K562 (cell line): ENCODE measurements at regions not wholly inside any gene's neighbourhood (a gene's known extent, or its start where the extent isn't known, plus 50 kb on each side); places are given as distances from the start of the nearest gene placed in this dataset.
A peak's percentile ranks its signal among the peaks of the same experiment; 100 is the strongest.

Experiments
- ATAC-seq: fragments of 200-7000 bp; cut with Tn5 transposase; 3 replicates; pipeline ENCODE4 v1.9.1; 2020; ENCODE audit warnings: moderate library complexity
- BruUV-seq: library from RNA; stranded (reverse); fragments of 400-500 nt; replicated peaks from 2 replicates; lab custom pipeline; 2021; lab: Mats Ljungman, UMichigan
- CTCF ChIA-PET: fragments of 300-600 bp; formaldehyde crosslinking; extraction: SDS; loops from one replicate; lab custom pipeline; 2021; ENCODE audit warnings: low intra/inter-chr PET ratio; lab: Yijun Ruan, JAX
- POLR2A ChIA-PET: fragments of 300-600, 350-650 bp; sonication (Branson Sonifier 250); formaldehyde crosslinking; extraction: SDS; loops from one replicate; lab custom pipeline; 2021; ENCODE audit warnings: antibody characterized with exemption, inconsistent platforms; lab: Yijun Ruan, JAX
- DNase-seq, 4 experiments: peaks; one replicate each; pipeline versions ENCODE4 v3.0.0 to v3.0.0-alpha.2; 2011 to 2018; ENCODE audit warnings: low spot score in 3 of 4, mixed read lengths in 3 of 4; ENCODE audit errors: extremely low read depth in 1 of 4
- FAIRE-seq: peaks from 2 replicates; lab custom pipeline; 2011; peaks lifted over from hg19 to GRCh38; lab: Jason Lieb, UNC
- H2AFZ ChIP-seq: 2 replicates; pipeline ENCODE4 v1.6.0; 2011; ENCODE audit warnings: low read depth, low read length, control low read depth, inconsistent platforms
- H3K27ac ChIP-seq: fragments of 200-600 bp; 3 replicates; pipeline ENCODE4 v1.8.0; 2011; ENCODE audit warnings: low read depth, mild to moderate bottlenecking, control low read depth, inconsistent platforms, low read length, moderate library complexity, mixed read lengths; ENCODE audit errors: extremely low read depth
- H3K27me3 ChIP-seq, 2 experiments: fragments of 300-600 bp in 1 of 2; 2 replicates in 1 of 2; 3 replicates in 1 of 2; pipeline versions ENCODE4 v1.6.0 to v1.8.0; 2011; ENCODE audit warnings: inconsistent platforms in 2 of 2, low read length in 2 of 2, mild to moderate bottlenecking in 1 of 2, mixed read lengths in 1 of 2, moderate library complexity in 1 of 2; ENCODE audit not compliant: control insufficient read depth in 2 of 2, insufficient read depth in 2 of 2
- H3K36me3 ChIP-seq: fragments of 300-600 bp; 3 replicates; pipeline ENCODE4 v1.8.0; 2011; ENCODE audit warnings: mild to moderate bottlenecking, low read length, inconsistent platforms; ENCODE audit not compliant: control insufficient read depth, insufficient read depth
- H3K4me1 ChIP-seq, 2 experiments: fragments of 200-600 bp in 1 of 2; replicated peaks in 1 of 2; 2 replicates in 1 of 2; 3 replicates in 1 of 2; pipeline versions ENCODE4 v1.5.1 to v1.8.0; 2011; ENCODE audit warnings: inconsistent platforms in 2 of 2, low read length in 2 of 2, mild to moderate bottlenecking in 1 of 2, mixed read lengths in 1 of 2, moderate library complexity in 1 of 2; ENCODE audit not compliant: control insufficient read depth in 2 of 2, insufficient read depth in 2 of 2
- H3K4me2 ChIP-seq: 2 replicates; pipeline ENCODE4 v1.6.1; 2011; ENCODE audit warnings: low read length, control low read depth, inconsistent platforms, mixed read lengths; ENCODE audit not compliant: insufficient read depth
- H3K4me3 ChIP-seq: fragments of 200-600 bp; sonication (generic), shearing (Covaris generic); 2 replicates; pipeline ENCODE4 v1.5.1; 2016; ENCODE audit warnings: control low read depth, inconsistent platforms
- H3K79me2 ChIP-seq: fragments of 200-600 bp; 3 replicates; pipeline ENCODE4 v1.8.0; 2011; ENCODE audit warnings: low read length, inconsistent platforms; ENCODE audit not compliant: control insufficient read depth, insufficient read depth
- H3K9ac ChIP-seq, 2 experiments: 2 replicates each; pipeline versions ENCODE4 v1.6.0 to v1.6.1; 2011; ENCODE audit warnings: low read depth in 2 of 2, low read length in 2 of 2, control low read depth in 1 of 2, inconsistent platforms in 1 of 2, mild to moderate bottlenecking in 1 of 2, mixed read lengths in 1 of 2; ENCODE audit not compliant: insufficient read depth in 1 of 2
- H3K9me1 ChIP-seq: one replicate; pipeline ENCODE4 v1.6.0; 2011; ENCODE audit warnings: inconsistent platforms, mild to moderate bottlenecking, low read length, moderate library complexity; ENCODE audit not compliant: control insufficient read depth, insufficient read depth
- H3K9me3 ChIP-seq: replicated peaks from 2 replicates; pipeline ENCODE4 v1.5.1; 2011; ENCODE audit warnings: low read depth, low read length, inconsistent platforms; ENCODE audit not compliant: control insufficient read depth, insufficient read depth
- H4K20me1 ChIP-seq: replicated peaks from 2 replicates; pipeline ENCODE4 v1.6.1; 2011; ENCODE audit warnings: low read length, inconsistent platforms, mixed read lengths; ENCODE audit not compliant: control insufficient read depth, insufficient read depth
- E2F5 ChIP-seq: sonication (generic); formaldehyde crosslinking; IDR thresholded peaks from 2 replicates; pipeline ENCODE4 v1.8.0; 2022; ENCODE audit warnings: mild to moderate bottlenecking, missing genetic modification reagents
- ELK1 ChIP-seq: sonication (generic); formaldehyde crosslinking; IDR thresholded peaks from 2 replicates; pipeline ENCODE4 v1.8.1; 2022; ENCODE audit warnings: missing genetic modification reagents
- HNRNPK ChIP-seq: fragments of 200-400 bp; formaldehyde crosslinking; IDR thresholded peaks from one replicate; pipeline ENCODE4 v1.6.1; 2018; ENCODE audit warnings: mild to moderate bottlenecking, low read depth, low read length; ENCODE audit not compliant: poor library complexity, severe bottlenecking
- MXD1 ChIP-seq: fragments of 250-450 bp; sonication (Bioruptor Pico); IDR thresholded peaks from 2 replicates; pipeline ENCODE4 v1.8.0; 2021; ENCODE audit warnings: borderline replicate concordance, mild to moderate bottlenecking, moderate library complexity; ENCODE audit not compliant: poor library complexity, severe bottlenecking
- TAF1 ChIP-seq: IDR thresholded peaks from 2 replicates; pipeline ENCODE4 v1.6.1; 2011; ENCODE audit warnings: mild to moderate bottlenecking, low read length, moderate library complexity; ENCODE audit not compliant: insufficient read depth, control insufficient read depth, severe bottlenecking; ENCODE audit errors: extremely low read depth
- TEAD1 ChIP-seq, 2 experiments: fragments of 450-650 bp in 1 of 2; sonication (generic) in 1 of 2; formaldehyde crosslinking; IDR thresholded peaks; 2 replicates each; pipeline versions ENCODE4 v1.4.0 to v1.8.0; 2020 to 2022; ENCODE audit warnings: mild to moderate bottlenecking in 2 of 2, missing genetic modification reagents in 1 of 2
- ZFP36 ChIP-seq: fragments of 150-350 bp; IDR thresholded peaks from 2 replicates; pipeline ENCODE4 v1.6.1; 2018; ENCODE audit warnings: low read length, low read depth; ENCODE audit not compliant: partially characterized antibody
- WGBS: fragments of 100-300 bp; shearing (Covaris generic); methylation state at CpG from one replicate; pipeline ENCODE4 v1.1.6; 2016; ENCODE audit warnings: low coverage, mixed read lengths; ENCODE audit not compliant: insufficient coverage; ENCODE audit errors: missing lambda C conversion rate; 5-methylcytosine and 5-hydroxymethylcytosine counted together
- in situ Hi-C: fragments of 300-500 bp; cut with MboI; formaldehyde crosslinking; loops from 4 replicates; pipeline ENCODE4 v1.15.0; 2018; ENCODE audit warnings: inconsistent platforms, mixed read lengths
- intact Hi-C: fragments of 100-400 bp; cut with micrococcal nuclease; formaldehyde crosslinking; loops from 2 replicates; pipeline ENCODE4 v1.14.2; 2022
- TF ChIP-seq, protein P1 (sequence below): fragments of 200-800 bp; sonication (Bioruptor generic); IDR thresholded peaks from 2 replicates; pipeline ENCODE4 v1.6.1; 2017; ENCODE audit warnings: missing genetic modification characterization, missing compliant biosample characterization

DNA sequence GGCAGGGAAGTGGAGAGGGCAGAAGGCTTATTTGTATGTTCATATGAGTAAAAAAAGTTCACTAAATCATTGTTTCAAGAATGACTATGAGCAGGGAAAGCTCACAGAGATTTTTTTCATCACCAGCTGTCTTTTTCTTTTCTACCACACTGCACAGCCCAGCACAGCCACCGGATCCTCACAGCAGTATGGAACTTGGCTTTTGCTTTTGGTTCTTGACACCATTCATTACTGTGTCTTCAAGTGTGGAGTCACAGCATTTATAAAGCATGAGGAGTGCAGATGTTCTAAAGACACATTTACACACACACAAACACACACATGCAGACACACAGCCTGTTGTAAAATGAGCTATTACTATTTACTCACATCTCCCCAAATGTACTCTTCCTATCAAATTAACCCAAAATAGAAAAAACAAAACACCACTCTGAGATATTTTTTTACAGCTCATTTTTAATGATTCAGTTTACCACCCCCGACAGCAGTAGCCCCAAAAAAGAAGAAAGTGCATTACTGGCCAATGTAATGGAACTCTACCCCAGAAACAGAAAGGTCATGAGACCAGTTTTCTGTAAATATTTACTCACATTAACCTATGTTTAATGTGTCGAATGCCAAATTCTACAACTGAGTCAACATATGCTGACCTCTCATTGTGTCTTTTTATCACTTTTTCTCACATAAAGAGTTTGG is 60.5 kb downstream of the BTG1 start (continued):
- TF ChIP-seq MXD1 (CRISPR knock-in tag) (no peak), ZFP36 (no peak), HNRNPK (no peak), TAF1 (no peak)

DNA sequence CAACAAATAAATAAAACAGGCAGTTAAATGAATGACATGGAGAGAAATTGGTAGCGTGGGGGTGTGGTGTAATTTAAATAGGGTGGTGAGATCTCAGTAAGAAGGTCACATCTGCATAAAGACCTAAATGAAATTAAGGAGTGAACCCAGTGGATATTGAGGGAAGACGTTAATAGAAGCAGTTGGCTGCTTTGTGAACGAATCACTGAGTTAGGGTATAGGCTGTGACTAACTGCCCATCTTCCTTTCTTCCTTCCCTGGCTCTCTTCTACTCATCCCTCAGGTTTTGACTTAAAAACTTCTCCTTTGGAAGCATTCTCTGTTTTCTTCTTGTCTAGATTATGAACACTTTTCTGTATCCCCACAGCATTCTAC is 64.7 kb downstream of the BTG1 start:
- intact Hi-C loops (no loop called here), in situ Hi-C loops (no loop called here)
- Histone ChIP-seq H3K27ac (no peak overlapping the region), H3K79me2 (no peaks in the 10 kb centered on the region), H2AFZ (peak overlapping the region; percentile 68; the same call in 1 of the 2 replicates), H3K27me3 (no peaks in the 10 kb centered on the region), H3K9me3 (no peaks in the 10 kb centered on the region), H3K4me3 (no peak overlapping the region), H3K4me1 (peaks cover 0 to 41% of the 10 kb centered on the region in 2 experiments; a peak in 3 of 5 replicates), H3K9ac (no peak overlapping the region), H3K9me1 (no peaks in the 10 kb centered on the region), H3K36me3 (no peaks in the 10 kb centered on the region), H3K4me2 (no peak overlapping the region), H4K20me1 (no peaks in the 10 kb centered on the region)
- FAIRE-seq: no peak
- no peak for DNase-seq
- WGBS: 48% methylated on average over 3 of the region's 3 CpGs
- no TSS peak for BruUV-seq
- CTCF ChIA-PET: no interaction called here
- TF ChIP-seq TEAD1 (CRISPR knock-in tag; IDR thresholded peaks at IDR 0.05): no peak
- TF ChIP-seq, protein P1, sequence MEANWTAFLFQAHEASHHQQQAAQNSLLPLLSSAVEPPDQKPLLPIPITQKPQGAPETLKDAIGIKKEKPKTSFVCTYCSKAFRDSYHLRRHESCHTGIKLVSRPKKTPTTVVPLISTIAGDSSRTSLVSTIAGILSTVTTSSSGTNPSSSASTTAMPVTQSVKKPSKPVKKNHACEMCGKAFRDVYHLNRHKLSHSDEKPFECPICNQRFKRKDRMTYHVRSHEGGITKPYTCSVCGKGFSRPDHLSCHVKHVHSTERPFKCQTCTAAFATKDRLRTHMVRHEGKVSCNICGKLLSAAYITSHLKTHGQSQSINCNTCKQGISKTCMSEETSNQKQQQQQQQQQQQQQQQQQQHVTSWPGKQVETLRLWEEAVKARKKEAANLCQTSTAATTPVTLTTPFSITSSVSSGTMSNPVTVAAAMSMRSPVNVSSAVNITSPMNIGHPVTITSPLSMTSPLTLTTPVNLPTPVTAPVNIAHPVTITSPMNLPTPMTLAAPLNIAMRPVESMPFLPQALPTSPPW (CRISPR knock-in tag): no peak
- no peak for TF ChIP-seq E2F5 (CRISPR knock-in tag)
- TF ChIP-seq ELK1: no peak
- no peak for ATAC-seq
- POLR2A ChIA-PET: interaction anchor here (1.8 kb wide), 1 partner anchor 65 kb away, joined by 5 read pairs; the partner anchor contains the start of gene BTG1
